ENCODE measurements at regions not wholly inside any gene's neighbourhood (a gene's known extent, or its start where the extent isn't known, plus 50 kb on each side); places are given as distances from the start of the nearest gene placed in this dataset.

DNA sequence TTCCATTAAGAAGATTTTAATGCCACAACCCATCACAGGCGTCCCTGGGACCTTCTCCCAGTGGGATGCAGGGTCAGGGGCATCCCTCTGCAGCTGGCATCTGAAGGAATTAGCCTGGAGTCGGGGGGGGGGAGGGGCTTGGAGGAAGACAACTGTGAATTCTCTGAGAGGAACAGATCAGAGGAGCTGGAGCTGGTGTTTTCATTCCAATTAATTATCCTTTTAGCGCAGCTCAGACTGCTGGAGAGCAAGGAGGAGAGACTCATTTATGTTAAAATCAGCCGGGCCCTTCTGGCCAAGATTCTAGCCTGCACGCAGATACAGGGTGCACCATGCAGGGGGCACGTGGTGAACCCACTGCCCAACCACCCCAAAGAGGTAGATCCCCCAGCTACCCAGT lies 116.2 kb downstream of the CHST1 start:
- no peak for TF ChIP-seq MAX (IDR thresholded peaks at IDR 0.05; ENCODE audit: insufficient read depth, insufficient read length)
- TF ChIP-seq FOS (IDR thresholded peaks at IDR 0.05; ENCODE audit: borderline replicate concordance, insufficient read depth, low read length) = no peak
- no peak for TF ChIP-seq JUN (IDR thresholded peaks at IDR 0.05; ENCODE audit: borderline replicate concordance, insufficient read depth, insufficient read length, low read depth)
- no peak for TF ChIP-seq POLR2A (IDR thresholded peaks at IDR 0.05; ENCODE audit: low read depth, low read length)
- no peak for TF ChIP-seq MYC (IDR thresholded peaks at IDR 0.05; ENCODE audit: low read depth, low read length)
- TF ChIP-seq, protein P1, sequence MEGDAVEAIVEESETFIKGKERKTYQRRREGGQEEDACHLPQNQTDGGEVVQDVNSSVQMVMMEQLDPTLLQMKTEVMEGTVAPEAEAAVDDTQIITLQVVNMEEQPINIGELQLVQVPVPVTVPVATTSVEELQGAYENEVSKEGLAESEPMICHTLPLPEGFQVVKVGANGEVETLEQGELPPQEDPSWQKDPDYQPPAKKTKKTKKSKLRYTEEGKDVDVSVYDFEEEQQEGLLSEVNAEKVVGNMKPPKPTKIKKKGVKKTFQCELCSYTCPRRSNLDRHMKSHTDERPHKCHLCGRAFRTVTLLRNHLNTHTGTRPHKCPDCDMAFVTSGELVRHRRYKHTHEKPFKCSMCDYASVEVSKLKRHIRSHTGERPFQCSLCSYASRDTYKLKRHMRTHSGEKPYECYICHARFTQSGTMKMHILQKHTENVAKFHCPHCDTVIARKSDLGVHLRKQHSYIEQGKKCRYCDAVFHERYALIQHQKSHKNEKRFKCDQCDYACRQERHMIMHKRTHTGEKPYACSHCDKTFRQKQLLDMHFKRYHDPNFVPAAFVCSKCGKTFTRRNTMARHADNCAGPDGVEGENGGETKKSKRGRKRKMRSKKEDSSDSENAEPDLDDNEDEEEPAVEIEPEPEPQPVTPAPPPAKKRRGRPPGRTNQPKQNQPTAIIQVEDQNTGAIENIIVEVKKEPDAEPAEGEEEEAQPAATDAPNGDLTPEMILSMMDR (IDR thresholded peaks at IDR 0.05; ENCODE audit: extremely low read depth in 1 of 2, insufficient read depth in 1 of 2, low read depth in 1 of 2, low read length in 2 of 2) = no peak
- TF ChIP-seq EZH2 (IDR thresholded peaks at IDR 0.05; ENCODE audit: borderline replicate concordance, low read depth, low read length, severe bottlenecking) = no peak
- TF ChIP-seq GATA2 (IDR thresholded peaks at IDR 0.05; ENCODE audit: insufficient read depth, insufficient read length, low read depth, low read length) = no peak
- dilution Hi-C loops (cut with MboI; ENCODE audit: extremely low pct_ligation_motif_present, low sequenced_read_pairs) = no loop called here
- FAIRE-seq = no peak
- no peaks in the 10 kb centered on the region for H3K9me3 ChIP-seq (replicated peaks; ENCODE audit: control insufficient read depth, insufficient read depth, low read length)
- H3K4me1 ChIP-seq (ENCODE audit: control insufficient read depth, extremely low read depth, insufficient read depth, low read length) = no peaks in the 10 kb centered on the region
- no peak overlapping the region for H3K27ac ChIP-seq (ENCODE audit: insufficient read depth, low read depth, low read length)
- H3K79me2 ChIP-seq (ENCODE audit: control insufficient read depth, insufficient read depth, low read length) = no peaks in the 10 kb centered on the region
- DNase-seq (ENCODE audit: low read depth, low spot score) = no peak
- ChIA-PET POLR2A (no interaction called here), CTCF (interaction anchor here (0.6 kb wide), 1 partner anchor 13 kb away, joined by 3 read pairs; no protein-coding TSS in a partner anchor)
- H3K4me2 ChIP-seq (ENCODE audit: insufficient read depth, low read length) = no peak overlapping the region
- BruUV-seq (replicated peaks) = no TSS peak
- H3K9ac ChIP-seq (replicated peaks; ENCODE audit: extremely low read depth, insufficient read depth, low read length) = no peak overlapping the region
- no peaks in the 10 kb centered on the region for H3K36me3 ChIP-seq (ENCODE audit: control insufficient read depth in 2 of 2, extremely low read depth in 1 of 2, insufficient read depth in 2 of 2, low read length in 2 of 2)
- intact Hi-C loops (cut with micrococcal nuclease) = no loop called here
- H3K4me3 ChIP-seq (replicated peaks in 1 of 3; ENCODE audit: insufficient read depth in 1 of 3, low read depth in 1 of 3, low read length in 3 of 3) = no peak overlapping the region
- no peaks in the 10 kb centered on the region for H3K27me3 ChIP-seq (ENCODE audit: control insufficient read depth in 2 of 2, insufficient read depth in 2 of 2, low read length in 2 of 2)
- no peaks in the 10 kb centered on the region for H4K20me1 ChIP-seq (replicated peaks; ENCODE audit: control insufficient read depth, extremely low read depth, insufficient read depth, low read length)
- no peaks in the 10 kb centered on the region for H3K9me1 ChIP-seq (replicated peaks; ENCODE audit: control insufficient read depth, extremely low read depth, insufficient read depth, low read length)
- no peak overlapping the region for H2AFZ ChIP-seq (ENCODE audit: low read depth, low read length)

Measured in endothelial cell of umbilical vein (primary cell).